ENCODE measurements at regions not wholly inside any gene's neighbourhood (a gene's known extent, or its start where the extent isn't known, plus 50 kb on each side); places are given as distances from the start of the nearest gene placed in this dataset.

- H2AK5ac ChIP-seq (ENCODE audit: low read depth, low read length), result no peak overlapping the region
- no peak overlapping the region for H2BK5ac ChIP-seq (ENCODE audit: low read depth, low read length, poor library complexity, severe bottlenecking)
- no peak for TF ChIP-seq FOS (IDR thresholded peaks at IDR 0.05; ENCODE audit: low read depth, low read length)
- TF ChIP-seq MXI1 (IDR thresholded peaks at IDR 0.05; ENCODE audit: borderline replicate concordance, low read depth, low read length), result peak; percentile 39; the same call in 1 of the 2 replicates
- H3K36me3 ChIP-seq (ENCODE audit: control insufficient read depth, insufficient read depth, low read length), result no peaks in the 10 kb centered on the region
- no peak overlapping the region for H3K4me2 ChIP-seq (ENCODE audit: low read depth, low read length)
- H4K20me1 ChIP-seq (ENCODE audit: insufficient read depth, low read length), result no peaks in the 10 kb centered on the region
- H2AK9ac ChIP-seq (replicated peaks; ENCODE audit: low read depth, low read length, poor library complexity), result no peak overlapping the region
- H3K18ac ChIP-seq (ENCODE audit: low read depth, low read length), result no peak overlapping the region
- no peaks in the 10 kb centered on the region for H3K9me1 ChIP-seq (ENCODE audit: insufficient read depth, low read length)
- no peaks in the 10 kb centered on the region for H3K27me3 ChIP-seq (ENCODE audit: control insufficient read depth, insufficient read depth, low read length)
- in situ Hi-C loops (cut with MboI; ENCODE audit: low sequenced_read_pairs) (no loop called here), dilution Hi-C loops (cut with HindIII; ENCODE audit: low sequenced_read_pairs, unreplicated experiment) (no loop called here), intact Hi-C loops (cut with micrococcal nuclease) (no loop called here)
- H4K8ac ChIP-seq (ENCODE audit: low read depth in 2 of 2, low read length in 2 of 2), result no peak overlapping the region
- no peak overlapping the region for H3K4me3 ChIP-seq (ENCODE audit: insufficient read depth, low read depth, low read length)
- DNase-seq, result peak; percentile 38
- no peak overlapping the region for H3K27ac ChIP-seq (ENCODE audit: insufficient read depth, low read length)
- no peak overlapping the region for H3K4ac ChIP-seq (ENCODE audit: low read depth, low read length)
- H3K23ac ChIP-seq (ENCODE audit: low read depth, low read length), result no peak overlapping the region
- H4K5ac ChIP-seq (ENCODE audit: low read depth, low read length), result no peak overlapping the region
- no peak overlapping the region for H4K91ac ChIP-seq (ENCODE audit: insufficient read depth, low read depth, low read length)
- H3K4me1 ChIP-seq (ENCODE audit: control insufficient read depth, insufficient read depth, low read length), result peaks cover 3% of the 10 kb centered on the region
- no peak overlapping the region for H3K14ac ChIP-seq (replicated peaks; ENCODE audit: low read depth, low read length)
- POLR2A ChIA-PET (ENCODE audit: unreplicated experiment), result no interaction called here
- no peak overlapping the region for H2AFZ ChIP-seq (replicated peaks; ENCODE audit: low read length, poor library complexity)
- peaks cover 12% of the 10 kb centered on the region for H3K9me3 ChIP-seq (ENCODE audit: control insufficient read depth, insufficient read depth, low read length)
- H3K56ac ChIP-seq (ENCODE audit: extremely low read depth, insufficient read depth, low read length), result no peak overlapping the region
- no peaks in the 10 kb centered on the region for H3K79me1 ChIP-seq (ENCODE audit: low read depth in 1 of 2, low read length in 2 of 2)
- H2BK15ac ChIP-seq (ENCODE audit: low read depth, low read length), result no peak overlapping the region
- CTCF ChIA-PET, result no interaction called here
- no peak for ATAC-seq (ENCODE audit: low read depth)
- no peak overlapping the region for H2BK120ac ChIP-seq (ENCODE audit: low read depth, low read length)
- no TSS peak for BruUV-seq (replicated peaks)
- no CpG with 5 or more reads among the region's 5 CpGs for WGBS, 2 experiments (ENCODE audit: extremely low coverage in 2 of 2, insufficient read length in 1 of 2)
- no peak overlapping the region for H3K9ac ChIP-seq (ENCODE audit: low read depth, low read length)
- H2BK20ac ChIP-seq (ENCODE audit: low read depth, low read length), result no peak overlapping the region
Observed at GRCh38 chr12:124695861-124696260, 128.4 kb upstream of the NCOR2 start.

Data from IMR-90 (cell line).